Dedifferentiated amniotic fluid mesenchymal stem cell (primary cell): ENCODE measurements at regions not wholly inside any gene's neighbourhood (a gene's known extent, or its start where the extent isn't known, plus 50 kb on each side); places are given as distances from the start of the nearest gene placed in this dataset.
"Not testable (repeated sequence)": the region's sequence is repeated elsewhere in the genome, so short reads cannot be mapped to it uniquely, and the experiment has no call there.

Source experiments
- DNase-seq: peaks from one replicate; pipeline ENCODE4 v3.0.0-alpha.2; 2016; ENCODE audit errors: extremely low spot score

GRCh38 chr18:40159141-40160017 is 1795.7 kb upstream of the PIK3C3 start:
- DNase-seq: no peak

GRCh38 chr18:40157120-40157519 is 1797.9 kb upstream of the PIK3C3 start:
- DNase-seq: no peak

- DNase-seq: no peak
Measured at GRCh38 chr18:40152859-40153258, 1802.2 kb upstream of the PIK3C3 start.

DNA sequence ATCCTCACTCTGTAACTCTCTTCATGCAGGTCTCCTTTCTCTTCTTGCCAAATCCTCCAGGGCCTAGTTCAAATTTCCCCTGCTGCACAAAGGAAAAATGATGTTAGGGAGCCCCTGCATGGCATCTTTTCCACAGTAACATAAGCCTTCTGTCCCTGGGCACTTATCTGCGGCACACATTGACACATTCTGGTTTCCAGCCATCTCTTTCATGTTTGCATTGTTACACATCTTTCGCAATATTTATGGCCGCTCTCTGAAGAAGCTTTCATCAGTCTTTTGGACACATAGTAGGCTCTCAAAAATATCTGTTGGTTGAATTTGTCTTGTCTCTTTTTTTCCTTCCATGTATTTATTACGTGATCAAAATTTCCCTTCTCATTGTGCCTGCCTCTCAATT is 1806.1 kb upstream of the PIK3C3 start:
- DNase-seq: no peak

GRCh38 chr18:40133253-40133652 is 1821.8 kb upstream of the PIK3C3 start:
- no peak for DNase-seq

DNA sequence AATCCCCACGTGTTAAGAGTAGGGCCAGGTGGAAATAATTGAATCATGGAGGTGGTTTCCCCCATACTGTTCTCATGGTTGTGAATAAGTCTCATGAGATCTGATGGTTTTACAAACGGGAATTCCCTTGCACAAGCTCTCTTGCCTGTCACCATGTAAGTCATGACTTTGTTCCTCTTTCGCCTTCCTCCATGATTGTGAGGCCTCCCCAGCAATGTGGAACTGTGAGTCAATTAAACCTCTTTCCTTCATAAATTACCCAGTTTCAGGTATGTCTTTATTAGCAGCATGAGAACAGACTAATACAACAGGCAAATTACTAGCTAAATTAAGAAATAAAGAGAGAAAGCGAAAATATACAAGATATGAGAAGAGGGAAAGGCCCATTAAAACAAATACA is 1822.6 kb upstream of the PIK3C3 start:
- not testable (repeated sequence) for DNase-seq

GRCh38 chr18:40124107-40124506 is 1830.9 kb upstream of the PIK3C3 start:
- no peak for DNase-seq

DNA sequence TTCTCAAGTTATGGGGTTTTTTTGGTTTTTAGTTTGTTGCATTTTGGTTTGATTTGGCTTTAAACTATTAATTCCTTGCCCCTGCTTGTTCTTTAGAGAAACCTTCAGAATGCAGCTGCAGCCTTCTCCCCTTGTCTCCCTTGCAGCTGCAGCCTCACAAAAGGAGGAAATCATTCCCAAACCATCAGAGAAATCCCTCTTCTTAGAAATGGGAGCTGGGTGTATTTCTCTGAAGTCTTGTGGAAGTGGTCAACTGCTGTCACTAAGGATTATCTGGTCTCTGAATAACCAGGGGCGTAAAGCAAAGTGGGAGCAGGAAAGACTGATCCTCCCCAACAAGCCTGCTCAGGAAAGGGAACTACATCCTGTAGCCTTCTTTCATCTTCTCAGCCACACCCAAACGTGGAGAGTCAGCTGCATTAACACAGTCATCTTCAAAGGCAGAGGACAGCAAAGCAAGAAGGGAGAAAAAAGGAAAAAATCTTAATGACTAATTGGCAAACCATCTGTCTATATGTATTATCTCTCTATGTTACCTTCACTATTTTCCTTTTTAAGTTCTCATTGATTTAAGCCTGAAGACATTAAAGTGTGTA is 1834.1 kb upstream of the PIK3C3 start:
- DNase-seq: no peak

- no peak for DNase-seq
Measured at GRCh38 chr18:40120356-40120755, 1834.7 kb upstream of the PIK3C3 start.

- DNase-seq: not testable (repeated sequence)
Measured at GRCh38 chr18:40119581-40119980, 1835.5 kb upstream of the PIK3C3 start.

DNA sequence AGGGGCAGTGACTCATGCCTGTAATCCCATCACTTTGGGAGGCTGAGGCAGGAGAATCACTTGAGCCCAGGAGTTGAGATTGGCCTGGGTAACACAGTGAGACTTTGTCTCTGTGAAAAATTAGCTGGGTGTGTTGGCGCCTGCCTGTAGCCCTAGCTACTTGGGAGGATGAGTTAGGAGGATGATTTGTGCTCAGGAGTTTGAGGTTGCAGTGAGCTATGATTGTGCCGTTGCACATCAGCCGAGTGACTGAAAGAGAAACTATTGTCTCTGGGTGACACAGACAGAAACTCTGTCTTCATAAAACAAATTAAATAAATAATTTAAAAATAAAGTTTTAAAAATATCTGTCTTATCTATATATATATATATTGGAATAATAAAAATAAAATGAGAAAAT is 1844.6 kb upstream of the PIK3C3 start:
- no peak for DNase-seq

GRCh38 chr18:40109252-40110049 is 1845.6 kb upstream of the PIK3C3 start:
- no peak for DNase-seq

DNA sequence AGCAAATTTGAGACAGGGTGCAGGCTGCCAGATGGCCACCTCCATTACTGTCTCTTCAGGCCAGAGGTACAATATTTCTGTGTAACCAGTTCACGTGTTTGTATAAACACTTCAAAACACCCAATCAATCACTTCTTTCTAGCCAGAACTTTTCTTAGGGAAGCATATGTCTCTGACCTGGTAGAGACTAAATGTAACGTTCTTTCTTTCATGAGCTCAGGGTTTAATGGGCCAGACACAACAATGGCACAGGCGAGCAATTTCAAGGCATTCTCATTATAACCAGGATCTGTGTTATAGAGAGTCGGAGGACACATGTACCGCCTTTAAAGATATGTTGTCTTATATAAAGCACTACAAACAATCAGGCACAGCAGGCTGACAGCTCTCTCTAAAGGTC is 1846.4 kb upstream of the PIK3C3 start:
- DNase-seq: no peak

DNA sequence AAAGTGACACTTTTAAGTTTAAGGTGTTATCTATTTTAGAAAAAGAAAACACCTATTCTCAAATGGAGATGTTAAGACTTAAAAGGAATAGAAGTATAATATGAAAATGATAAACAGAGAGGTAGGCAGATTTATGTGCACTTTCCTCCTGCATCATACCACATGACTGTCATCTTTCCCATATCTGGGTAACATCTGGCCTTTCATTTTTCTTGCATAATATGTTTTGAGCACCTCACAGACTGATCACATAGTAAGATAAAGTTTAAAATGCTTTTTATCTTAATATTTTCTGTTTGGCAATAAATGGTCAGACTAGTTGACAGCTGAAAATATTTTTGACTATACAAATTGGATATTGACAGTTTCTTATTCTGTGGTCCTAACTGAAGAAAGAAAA is 1852.1 kb upstream of the PIK3C3 start:
- DNase-seq: no peak

- DNase-seq: no peak
Measured at GRCh38 chr18:40099641-40100040, 1855.4 kb upstream of the PIK3C3 start.

- no peak for DNase-seq
Measured at GRCh38 chr18:40096675-40097074, 1858.4 kb upstream of the PIK3C3 start.

DNA sequence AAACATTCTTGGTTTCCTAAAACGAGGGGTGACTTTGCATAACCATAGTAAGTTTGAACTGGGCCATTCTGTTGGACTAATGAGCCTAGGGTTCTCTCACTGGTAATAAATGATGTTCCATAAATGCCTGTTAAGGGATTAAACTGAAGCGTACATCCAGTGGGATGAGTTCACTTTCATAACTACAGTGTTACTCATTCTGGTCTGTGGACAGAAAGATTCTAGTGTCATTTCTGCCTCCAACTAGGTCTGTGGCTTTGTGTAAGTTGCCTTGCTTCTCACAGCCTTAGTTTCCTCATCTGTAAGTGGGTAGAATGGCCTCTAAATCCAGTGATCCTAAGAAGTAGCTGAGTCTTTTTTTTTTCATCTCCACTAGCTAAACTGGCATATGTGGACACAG is 1860.6 kb upstream of the PIK3C3 start:
- no peak for DNase-seq

GRCh38 chr18:40088130-40088529 is 1866.9 kb upstream of the PIK3C3 start:
- DNase-seq: no peak

- no peak for DNase-seq
Measured at GRCh38 chr18:40079786-40080185, 1875.2 kb upstream of the PIK3C3 start.

DNA sequence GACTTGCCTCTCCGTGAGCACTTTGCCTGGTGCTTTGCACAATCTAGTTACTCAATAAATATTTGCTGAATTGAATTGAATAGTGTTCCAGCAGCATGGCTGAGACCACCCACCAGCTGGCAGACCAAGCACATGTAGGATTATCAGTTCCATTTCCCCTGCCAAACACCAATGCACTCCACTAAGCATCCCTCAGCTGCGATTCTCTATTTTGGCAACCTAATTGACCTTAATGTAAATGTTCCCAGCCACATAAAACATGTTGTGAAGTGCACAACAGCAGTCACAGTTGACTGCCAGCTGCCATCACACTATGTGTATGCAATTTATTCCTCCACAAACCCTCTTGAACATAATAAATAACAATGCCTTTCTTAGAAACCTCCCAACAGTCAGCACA is 1879.4 kb upstream of the PIK3C3 start:
- no peak for DNase-seq

GRCh38 chr18:40072761-40073160 is 1882.3 kb upstream of the PIK3C3 start:
- no peak for DNase-seq

GRCh38 chr18:40066368-40066767 is 1888.7 kb upstream of the PIK3C3 start:
- DNase-seq: no peak

- DNase-seq: no peak
Measured at GRCh38 chr18:40063488-40063887, 1891.5 kb upstream of the PIK3C3 start.
